ENCODE measurements at regions not wholly inside any gene's neighbourhood (a gene's known extent, or its start where the extent isn't known, plus 50 kb on each side); places are given as distances from the start of the nearest gene placed in this dataset.

GRCh38 chr15:62826561-62826960, 216.0 kb upstream of the TPM1 start:
- H3K9me3 ChIP-seq: no peaks in the 10 kb centered on the region
- TF ChIP-seq EP300 (IDR thresholded peaks at IDR 0.05) (no peak), POLR2A (IDR thresholded peaks at IDR 0.05) (no peak), CTCF (IDR thresholded peaks at IDR 0.05) (no peak), POLR2AphosphoS5 (IDR thresholded peaks at IDR 0.05) (no peak)
- no peaks in the 10 kb centered on the region for H3K27me3 ChIP-seq
- 85 to 100% (median 88%) methylated on average over 1 of the region's 1 CpG for WGBS, 5 donors
- DNase-seq: no peak
- intact Hi-C loops (cut with DNase I; ENCODE audit: low total_unique reads): no loop called here
- no peaks in the 10 kb centered on the region for H3K36me3 ChIP-seq
- peaks cover 0 to 26% (median 14%) of the 10 kb centered on the region in 4 donors for H3K4me1 ChIP-seq
- H3K4me3 ChIP-seq: no peak overlapping the region
- no peak overlapping the region for H3K27ac ChIP-seq

- Histone ChIP-seq H3K4me3 (no peak overlapping the region), H3K36me3 (peaks cover 0 to 8% (median 5%) of the 10 kb centered on the region in 4 donors), H3K4me1 (peaks cover 0 to 28% (median 12%) of the 10 kb centered on the region in 4 donors), H3K27me3 (no peaks in the 10 kb centered on the region), H3K9me3 (no peaks in the 10 kb centered on the region), H3K27ac (peak overlapping the region in 1 of 5 donors; percentile 16)
- no peak for TF ChIP-seq POLR2A (IDR thresholded peaks at IDR 0.05)
- TF ChIP-seq EP300 (IDR thresholded peaks at IDR 0.05): no peak
- TF ChIP-seq POLR2AphosphoS5 (IDR thresholded peaks at IDR 0.05): no peak
- TF ChIP-seq CTCF (IDR thresholded peaks at IDR 0.05): no peak
- 69 to 83% (median 80%) methylated on average over 1 of the region's 1 CpG for WGBS, 5 donors
- DNase-seq: peak in 1 of 2 donors; percentile 46
- intact Hi-C loops (cut with DNase I; ENCODE audit: low total_unique reads): no loop called here
Measured at GRCh38 chr15:62828364-62828763, 214.2 kb upstream of the TPM1 start.

GRCh38 chr15:62832231-62832630, 210.3 kb upstream of the TPM1 start:
- WGBS, 5 donors: 43 to 70% (median 67%) methylated on average over 2 of the region's 2 CpGs

GRCh38 chr15:62833646-62834045, 208.9 kb upstream of the TPM1 start:
- TF ChIP-seq EP300 (IDR thresholded peaks at IDR 0.05) (no peak), CTCF (IDR thresholded peaks at IDR 0.05) (no peak), POLR2A (IDR thresholded peaks at IDR 0.05) (no peak), POLR2AphosphoS5 (IDR thresholded peaks at IDR 0.05) (no peak)
- H3K36me3 ChIP-seq: peaks cover 8 to 56% (median 52%) of the 10 kb centered on the region in 4 donors
- intact Hi-C loops (cut with DNase I; ENCODE audit: low total_unique reads): no loop called here
- H3K9me3 ChIP-seq: no peaks in the 10 kb centered on the region
- H3K27me3 ChIP-seq: no peaks in the 10 kb centered on the region
- peaks cover 0 to 4% (median under 1%) of the 10 kb centered on the region in 4 donors for H3K4me1 ChIP-seq
- H3K4me3 ChIP-seq: no peak overlapping the region
- no peak overlapping the region for H3K27ac ChIP-seq
- peak in 1 of 2 donors; percentile 69 for DNase-seq
- WGBS, 5 donors: 80 to 96% (median 87%) methylated on average over 12 of the region's 12 CpGs

More at GRCh38 chr15:62832231-62832630, 210.3 kb upstream of the TPM1 start:
- Histone ChIP-seq H3K4me1 (peaks cover 0 to 12% (median 6%) of the 10 kb centered on the region in 4 donors), H3K36me3 (peaks cover 8 to 43% (median 41%) of the 10 kb centered on the region in 4 donors), H3K4me3 (no peak overlapping the region), H3K9me3 (no peaks in the 10 kb centered on the region), H3K27ac (no peak overlapping the region), H3K27me3 (no peaks in the 10 kb centered on the region)
- no peak for DNase-seq
- TF ChIP-seq EP300 (IDR thresholded peaks at IDR 0.05) (no peak), POLR2A (IDR thresholded peaks at IDR 0.05) (no peak), POLR2AphosphoS5 (IDR thresholded peaks at IDR 0.05) (no peak)
- intact Hi-C loops (cut with DNase I; ENCODE audit: low total_unique reads): no loop called here

- H3K27me3 ChIP-seq: no peaks in the 10 kb centered on the region
- H3K4me3 ChIP-seq: no peak overlapping the region
- intact Hi-C loops (cut with DNase I; ENCODE audit: low total_unique reads): no loop called here
- H3K27ac ChIP-seq: no peak overlapping the region
- DNase-seq: no peak
- peaks cover 0 to 4% (median 0%) of the 10 kb centered on the region in 4 donors for H3K4me1 ChIP-seq
- TF ChIP-seq POLR2AphosphoS5 (IDR thresholded peaks at IDR 0.05) (no peak), CTCF (IDR thresholded peaks at IDR 0.05) (no peak), EP300 (IDR thresholded peaks at IDR 0.05) (no peak), POLR2A (IDR thresholded peaks at IDR 0.05) (no peak)
- H3K36me3 ChIP-seq: peaks cover 19 to 68% (median 64%) of the 10 kb centered on the region in 4 donors
- no peaks in the 10 kb centered on the region for H3K9me3 ChIP-seq
- 87 to 95% (median 91%) methylated on average over 7 of the region's 7 CpGs for WGBS, 5 donors
Measured at GRCh38 chr15:62834686-62835329, 207.7 kb upstream of the TPM1 start.
